A549 (cell line): ENCODE measurements at regions not wholly inside any gene's neighbourhood (a gene's known extent, or its start where the extent isn't known, plus 50 kb on each side); places are given as distances from the start of the nearest gene placed in this dataset.

Experiments
- CEBPB ChIP-seq, 2 experiments: fragments of >200 bp in 1 of 2; sonication (Bioruptor Twin) in 1 of 2; formaldehyde crosslinking in 1 of 2; IDR thresholded peaks; 2 replicates each; pipeline ENCODE4 v1.6.1; 2012 to 2016
- EP300 ChIP-seq, 2 experiments: fragments of >200 bp; sonication (Bioruptor Twin); formaldehyde crosslinking; IDR thresholded peaks; 2 replicates in 1 of 2; 3 replicates in 1 of 2; pipeline ENCODE4 v1.6.1; 2016 to 2017
- ESRRA ChIP-seq: fragments of 150-350 bp; IDR thresholded peaks from 2 replicates; pipeline ENCODE4 v1.6.1; 2014; ENCODE audit warnings: mild to moderate bottlenecking, low read length, borderline replicate concordance
- MYC ChIP-seq: IDR thresholded peaks from 2 replicates; pipeline ENCODE4 v1.6.1; 2012; ENCODE audit warnings: mild to moderate bottlenecking, inconsistent platforms, low read length, improper control_type of control experiment, borderline replicate concordance
- POLR2A ChIP-seq: IDR thresholded peaks from 2 replicates; pipeline ENCODE4 v1.6.1; 2012; ENCODE audit warnings: mild to moderate bottlenecking, low read length
- RAD21 ChIP-seq, 2 experiments: fragments of >200 bp in 1 of 2; sonication (Bioruptor Twin) in 1 of 2; formaldehyde crosslinking in 1 of 2; IDR thresholded peaks in 1 of 2; conservative IDR thresholded peaks in 1 of 2; 2 replicates in 1 of 2; 3 replicates in 1 of 2; pipeline ENCODE4 v1.6.1; 2012 to 2018; ENCODE audit warnings: inconsistent platforms in 1 of 2
- RCOR1 ChIP-seq: fragments of 150-350 bp; IDR thresholded peaks from 2 replicates; pipeline ENCODE4 v1.6.1; 2014; ENCODE audit warnings: antibody characterized with exemption, low read length, low read depth
- TP53 ChIP-seq: fragments of 250-450 bp; sonication (Bioruptor Pico); IDR thresholded peaks from 2 replicates; pipeline ENCODE4 v1.5.0; 2021; ENCODE audit warnings: mild to moderate bottlenecking, moderate library complexity
- ZFP36 ChIP-seq: fragments of 450-650 bp; IDR thresholded peaks from 2 replicates; pipeline ENCODE4 v1.6.1; 2014; ENCODE audit warnings: borderline replicate concordance; ENCODE audit not compliant: partially characterized antibody
- ZSCAN20 ChIP-seq: fragments of 250-450 bp; sonication (Bioruptor Pico); IDR thresholded peaks from 2 replicates; pipeline ENCODE4 v1.8.0; 2022; ENCODE audit warnings: mild to moderate bottlenecking, moderate library complexity
- TF ChIP-seq, protein P1 (sequence below): fragments of >200 bp; sonication (Bioruptor Twin); formaldehyde crosslinking; IDR thresholded peaks from 3 replicates; pipeline ENCODE4 v1.5.1; 2016
- TF ChIP-seq, protein P2 (sequence below): fragments of 200-600 bp; sonication (generic); IDR thresholded peaks from 2 replicates; pipeline ENCODE4 v1.6.1; 2016; ENCODE audit warnings: antibody characterized with exemption, mild to moderate bottlenecking, moderate library complexity

DNA sequence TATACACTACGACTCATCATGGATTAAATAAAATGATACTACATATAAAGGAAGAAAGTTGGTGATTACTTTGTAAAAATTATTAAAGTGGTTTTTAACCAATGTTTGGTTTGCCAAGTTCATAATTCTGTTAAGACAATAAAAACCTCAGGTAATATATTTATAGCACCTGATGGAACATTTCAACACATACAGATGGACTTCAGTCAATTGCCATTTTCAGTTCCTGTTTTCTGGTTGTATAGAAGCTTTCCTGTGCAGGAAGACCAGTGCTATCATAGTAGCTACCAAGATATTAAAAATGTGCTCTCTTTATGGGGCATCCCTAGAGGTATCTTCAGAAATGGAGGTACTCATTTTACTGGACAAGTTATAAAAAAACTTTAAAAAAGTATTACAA, 1686.4 kb downstream of the GRIK2 start:
- TF ChIP-seq POLR2A: no peak
- TF ChIP-seq, protein P1, sequence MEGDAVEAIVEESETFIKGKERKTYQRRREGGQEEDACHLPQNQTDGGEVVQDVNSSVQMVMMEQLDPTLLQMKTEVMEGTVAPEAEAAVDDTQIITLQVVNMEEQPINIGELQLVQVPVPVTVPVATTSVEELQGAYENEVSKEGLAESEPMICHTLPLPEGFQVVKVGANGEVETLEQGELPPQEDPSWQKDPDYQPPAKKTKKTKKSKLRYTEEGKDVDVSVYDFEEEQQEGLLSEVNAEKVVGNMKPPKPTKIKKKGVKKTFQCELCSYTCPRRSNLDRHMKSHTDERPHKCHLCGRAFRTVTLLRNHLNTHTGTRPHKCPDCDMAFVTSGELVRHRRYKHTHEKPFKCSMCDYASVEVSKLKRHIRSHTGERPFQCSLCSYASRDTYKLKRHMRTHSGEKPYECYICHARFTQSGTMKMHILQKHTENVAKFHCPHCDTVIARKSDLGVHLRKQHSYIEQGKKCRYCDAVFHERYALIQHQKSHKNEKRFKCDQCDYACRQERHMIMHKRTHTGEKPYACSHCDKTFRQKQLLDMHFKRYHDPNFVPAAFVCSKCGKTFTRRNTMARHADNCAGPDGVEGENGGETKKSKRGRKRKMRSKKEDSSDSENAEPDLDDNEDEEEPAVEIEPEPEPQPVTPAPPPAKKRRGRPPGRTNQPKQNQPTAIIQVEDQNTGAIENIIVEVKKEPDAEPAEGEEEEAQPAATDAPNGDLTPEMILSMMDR: no peak
- no peak for TF ChIP-seq EP300 (IDR thresholded peaks at IDR 0.05)
- TF ChIP-seq TP53: no peak
- TF ChIP-seq CEBPB (IDR thresholded peaks at IDR 0.05): no peak
- TF ChIP-seq, protein P2, sequence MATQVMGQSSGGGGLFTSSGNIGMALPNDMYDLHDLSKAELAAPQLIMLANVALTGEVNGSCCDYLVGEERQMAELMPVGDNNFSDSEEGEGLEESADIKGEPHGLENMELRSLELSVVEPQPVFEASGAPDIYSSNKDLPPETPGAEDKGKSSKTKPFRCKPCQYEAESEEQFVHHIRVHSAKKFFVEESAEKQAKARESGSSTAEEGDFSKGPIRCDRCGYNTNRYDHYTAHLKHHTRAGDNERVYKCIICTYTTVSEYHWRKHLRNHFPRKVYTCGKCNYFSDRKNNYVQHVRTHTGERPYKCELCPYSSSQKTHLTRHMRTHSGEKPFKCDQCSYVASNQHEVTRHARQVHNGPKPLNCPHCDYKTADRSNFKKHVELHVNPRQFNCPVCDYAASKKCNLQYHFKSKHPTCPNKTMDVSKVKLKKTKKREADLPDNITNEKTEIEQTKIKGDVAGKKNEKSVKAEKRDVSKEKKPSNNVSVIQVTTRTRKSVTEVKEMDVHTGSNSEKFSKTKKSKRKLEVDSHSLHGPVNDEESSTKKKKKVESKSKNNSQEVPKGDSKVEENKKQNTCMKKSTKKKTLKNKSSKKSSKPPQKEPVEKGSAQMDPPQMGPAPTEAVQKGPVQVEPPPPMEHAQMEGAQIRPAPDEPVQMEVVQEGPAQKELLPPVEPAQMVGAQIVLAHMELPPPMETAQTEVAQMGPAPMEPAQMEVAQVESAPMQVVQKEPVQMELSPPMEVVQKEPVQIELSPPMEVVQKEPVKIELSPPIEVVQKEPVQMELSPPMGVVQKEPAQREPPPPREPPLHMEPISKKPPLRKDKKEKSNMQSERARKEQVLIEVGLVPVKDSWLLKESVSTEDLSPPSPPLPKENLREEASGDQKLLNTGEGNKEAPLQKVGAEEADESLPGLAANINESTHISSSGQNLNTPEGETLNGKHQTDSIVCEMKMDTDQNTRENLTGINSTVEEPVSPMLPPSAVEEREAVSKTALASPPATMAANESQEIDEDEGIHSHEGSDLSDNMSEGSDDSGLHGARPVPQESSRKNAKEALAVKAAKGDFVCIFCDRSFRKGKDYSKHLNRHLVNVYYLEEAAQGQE: no peak
- TF ChIP-seq MYC: no peak
- no peak for TF ChIP-seq RCOR1
- TF ChIP-seq RAD21 (conservative IDR thresholded peaks at IDR 0.05 in 1 of 2, IDR thresholded peaks at IDR 0.05 in 1 of 2): no peak
- no peak for TF ChIP-seq ESRRA
- TF ChIP-seq ZSCAN20 (CRISPR knock-in tag): no peak
- TF ChIP-seq ZFP36: no peak
